ENCODE measurements at regions not wholly inside any gene's neighbourhood (a gene's known extent, or its start where the extent isn't known, plus 50 kb on each side); places are given as distances from the start of the nearest gene placed in this dataset.
"Not testable (repeated sequence)": the region's sequence is repeated elsewhere in the genome, so short reads cannot be mapped to it uniquely, and the experiment has no call there.

DNA sequence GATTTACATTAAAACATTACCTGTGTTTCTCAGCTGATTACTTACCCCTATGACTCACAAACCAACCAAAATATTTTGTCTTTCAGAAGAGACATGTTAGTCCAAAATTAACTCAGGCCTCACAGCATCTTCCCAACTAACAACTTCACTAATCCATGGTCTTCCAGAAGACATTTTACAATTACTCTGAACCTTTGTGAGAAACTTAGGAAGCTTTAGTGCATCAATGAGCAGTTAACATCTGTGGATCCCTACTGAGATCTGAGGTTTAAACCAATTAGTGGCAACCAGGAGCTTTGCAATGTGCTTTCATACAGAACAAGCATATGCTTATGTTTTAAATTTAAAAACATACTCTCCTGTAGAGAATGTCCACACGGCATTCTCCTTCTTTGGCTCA, 269.7 kb downstream of the UBE3D start:
- H3K27me3 ChIP-seq (ENCODE audit: control insufficient read depth, insufficient read depth, low read length) = no peaks in the 10 kb centered on the region
- no peaks in the 10 kb centered on the region for H3K36me3 Mint-ChIP-seq
- H3K9me3 ChIP-seq (ENCODE audit: control insufficient read depth in 2 of 2, low read length in 2 of 2) = no peaks in the 10 kb centered on the region
- ATAC-seq (ENCODE audit: low read depth in 2 of 2) = no peak
- DNase-seq = no peak
- no peaks in the 10 kb centered on the region for H3K4me1 Mint-ChIP-seq
- no peak overlapping the region for H3K4me3 ChIP-seq (ENCODE audit: low read depth, low read length)
- H3K27ac ChIP-seq (ENCODE audit: insufficient read depth, low read length, poor library complexity, severe bottlenecking) = no peak overlapping the region
- H3K36me3 ChIP-seq (ENCODE audit: control insufficient read depth, insufficient read depth, low read length) = no peaks in the 10 kb centered on the region
- H3K4me1 ChIP-seq (ENCODE audit: control insufficient read depth, insufficient read depth, low read length, poor library complexity, severe bottlenecking) = no peaks in the 10 kb centered on the region
- H3K4me3 Mint-ChIP-seq = no peak overlapping the region
- peaks cover 0 to 4% (median 2%) of the 10 kb centered on the region in 7 donors for H3K9me3 Mint-ChIP-seq
- no peak overlapping the region for H3K27ac Mint-ChIP-seq
- H3K27me3 Mint-ChIP-seq = no peaks in the 10 kb centered on the region

DNA sequence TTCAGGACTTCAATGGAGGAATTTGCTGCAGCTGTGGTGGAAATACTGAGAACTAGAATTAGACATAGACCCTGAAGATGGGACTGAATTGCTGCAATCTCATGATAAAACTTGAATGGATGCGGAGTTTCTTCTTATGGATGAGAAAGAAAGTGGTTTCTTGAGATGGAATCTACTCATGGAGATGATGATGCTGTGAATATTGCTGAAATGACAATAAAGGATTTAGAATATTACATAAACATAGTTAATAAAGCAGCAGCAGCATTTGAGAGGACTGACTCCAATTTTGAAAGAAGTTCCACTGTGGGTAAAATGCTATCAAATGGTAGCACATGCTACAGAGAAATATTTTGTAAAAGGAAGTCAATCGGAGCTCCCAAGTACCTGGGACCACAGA, 264.6 kb downstream of the UBE3D start:
- no peak for ATAC-seq (ENCODE audit: low read depth in 2 of 2)
- Mint-ChIP-seq H3K36me3 (no peaks in the 10 kb centered on the region), H3K4me3 (no peak overlapping the region), H3K27ac (no peak overlapping the region), H3K4me1 (no peaks in the 10 kb centered on the region), H3K9me3 (peaks cover 0 to 22% (median 3%) of the 10 kb centered on the region in 7 donors), H3K27me3 (no peaks in the 10 kb centered on the region)
- no peaks in the 10 kb centered on the region for H3K4me1 ChIP-seq (ENCODE audit: control insufficient read depth, insufficient read depth, low read length, poor library complexity, severe bottlenecking)
- no peaks in the 10 kb centered on the region for H3K36me3 ChIP-seq (ENCODE audit: control insufficient read depth, insufficient read depth, low read length)
- H3K27ac ChIP-seq (ENCODE audit: insufficient read depth, low read length, poor library complexity, severe bottlenecking) = no peak overlapping the region
- no peak overlapping the region for H3K4me3 ChIP-seq (ENCODE audit: low read depth, low read length)
- no peak for DNase-seq
- no peaks in the 10 kb centered on the region for H3K9me3 ChIP-seq (ENCODE audit: control insufficient read depth in 2 of 2, low read length in 2 of 2)
- no peaks in the 10 kb centered on the region for H3K27me3 ChIP-seq (ENCODE audit: control insufficient read depth, insufficient read depth, low read length)

DNA sequence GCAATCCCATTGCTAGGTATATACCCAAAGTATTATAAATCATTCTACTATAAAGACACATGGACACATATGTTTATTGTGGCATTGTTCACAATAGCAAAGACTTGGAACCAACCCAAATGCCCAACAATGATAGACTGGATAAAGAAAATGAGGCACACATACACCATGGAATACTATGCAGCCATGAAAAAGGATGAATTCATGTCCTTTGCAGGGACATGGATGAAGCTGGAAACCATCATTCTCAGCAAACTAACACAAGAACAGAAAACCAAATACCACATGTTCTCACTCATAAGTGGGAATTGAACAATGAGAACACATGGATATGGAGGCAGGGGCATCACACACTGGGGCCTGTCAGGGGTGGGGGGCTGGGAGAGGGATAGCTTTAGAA, 249.4 kb downstream of the UBE3D start:
- not testable (repeated sequence) for H3K4me1 Mint-ChIP-seq; H3K4me1 ChIP-seq (ENCODE audit: control insufficient read depth, insufficient read depth, low read length, poor library complexity, severe bottlenecking); H3K4me3 Mint-ChIP-seq; H3K27ac Mint-ChIP-seq; H3K9me3 Mint-ChIP-seq; H3K27me3 Mint-ChIP-seq; H3K36me3 Mint-ChIP-seq; H3K27me3 ChIP-seq (ENCODE audit: control insufficient read depth, insufficient read depth, low read length); H3K4me3 ChIP-seq (ENCODE audit: low read depth, low read length); ATAC-seq (ENCODE audit: low read depth in 2 of 2); H3K9me3 ChIP-seq (ENCODE audit: control insufficient read depth in 2 of 2, low read length in 2 of 2); H3K27ac ChIP-seq (ENCODE audit: insufficient read depth, low read length, poor library complexity, severe bottlenecking); DNase-seq; H3K36me3 ChIP-seq (ENCODE audit: control insufficient read depth, insufficient read depth, low read length)

DNA sequence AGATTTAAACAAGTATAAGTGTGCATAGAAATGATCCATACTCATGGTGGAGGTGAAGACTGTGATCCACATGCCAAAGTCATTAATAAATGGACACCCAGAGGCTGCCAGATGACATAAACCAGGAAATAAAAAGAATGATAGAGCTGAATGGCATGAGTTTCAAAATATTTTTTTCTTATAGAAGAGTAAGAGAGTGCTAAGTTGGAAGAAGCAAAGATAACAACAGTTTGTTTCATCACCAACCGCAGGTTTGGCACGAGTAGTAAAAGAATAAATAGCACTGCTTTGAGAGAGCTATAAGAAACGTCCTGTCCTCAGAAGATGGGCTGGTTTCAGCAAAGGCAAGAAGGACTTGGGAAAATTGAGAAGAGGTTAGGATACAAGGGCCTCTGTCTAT, 246.9 kb downstream of the UBE3D start:
- peaks cover 9% of the 10 kb centered on the region for H3K27me3 Mint-ChIP-seq
- H3K9me3 ChIP-seq (ENCODE audit: control insufficient read depth in 2 of 2, low read length in 2 of 2) = no peaks in the 10 kb centered on the region
- no peak for DNase-seq

DNA sequence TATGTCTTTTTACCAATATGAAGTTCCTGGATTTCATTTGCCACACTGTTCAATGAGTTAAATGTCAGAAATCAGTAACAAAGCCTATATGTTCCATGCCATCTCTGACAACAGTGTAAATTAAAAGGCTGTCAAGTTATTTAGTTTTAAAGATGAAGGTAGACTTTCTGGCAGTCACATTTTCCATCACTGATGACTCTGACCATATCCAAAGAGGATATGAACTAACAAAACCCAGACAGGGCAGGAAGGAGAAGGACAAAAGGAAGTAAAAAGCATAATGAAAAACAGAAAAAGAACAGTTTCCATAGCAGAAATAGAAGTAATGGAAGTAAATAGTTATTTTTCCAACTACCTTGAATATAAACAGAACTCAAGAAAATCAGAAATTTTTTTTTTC, 242.3 kb downstream of the UBE3D start:
- H3K36me3 ChIP-seq (ENCODE audit: control insufficient read depth, insufficient read depth, low read length) = no peaks in the 10 kb centered on the region
- no peaks in the 10 kb centered on the region for H3K9me3 Mint-ChIP-seq
- H3K27me3 ChIP-seq (ENCODE audit: control insufficient read depth, insufficient read depth, low read length) = no peaks in the 10 kb centered on the region
- DNase-seq = no peak
- H3K27me3 Mint-ChIP-seq = peaks cover 4% of the 10 kb centered on the region
- H3K36me3 Mint-ChIP-seq = no peaks in the 10 kb centered on the region
- no peaks in the 10 kb centered on the region for H3K4me1 Mint-ChIP-seq
- H3K27ac ChIP-seq (ENCODE audit: insufficient read depth, low read length, poor library complexity, severe bottlenecking) = no peak overlapping the region
- H3K27ac Mint-ChIP-seq = no peak overlapping the region
- H3K4me3 ChIP-seq (ENCODE audit: low read depth, low read length) = no peak overlapping the region
- ATAC-seq (ENCODE audit: low read depth in 2 of 2) = no peak
- H3K9me3 ChIP-seq (ENCODE audit: control insufficient read depth in 2 of 2, low read length in 2 of 2) = no peaks in the 10 kb centered on the region
- H3K4me1 ChIP-seq (ENCODE audit: control insufficient read depth, insufficient read depth, low read length, poor library complexity, severe bottlenecking) = no peaks in the 10 kb centered on the region
- H3K4me3 Mint-ChIP-seq = no peak overlapping the region

More for the DNA sequence above, 246.9 kb downstream of the UBE3D start:
- H3K4me3 Mint-ChIP-seq = no peak overlapping the region
- no peaks in the 10 kb centered on the region for H3K27me3 ChIP-seq (ENCODE audit: control insufficient read depth, insufficient read depth, low read length)
- H3K27ac Mint-ChIP-seq = no peak overlapping the region
- H3K4me1 Mint-ChIP-seq = no peaks in the 10 kb centered on the region
- peaks cover 0 to 7% (median 0%) of the 10 kb centered on the region in 7 donors for H3K9me3 Mint-ChIP-seq
- ATAC-seq (ENCODE audit: low read depth in 2 of 2) = no peak
- H3K36me3 Mint-ChIP-seq = no peaks in the 10 kb centered on the region
- no peak overlapping the region for H3K27ac ChIP-seq (ENCODE audit: insufficient read depth, low read length, poor library complexity, severe bottlenecking)
- H3K4me3 ChIP-seq (ENCODE audit: low read depth, low read length) = no peak overlapping the region
- no peaks in the 10 kb centered on the region for H3K36me3 ChIP-seq (ENCODE audit: control insufficient read depth, insufficient read depth, low read length)
- H3K4me1 ChIP-seq (ENCODE audit: control insufficient read depth, insufficient read depth, low read length, poor library complexity, severe bottlenecking) = no peaks in the 10 kb centered on the region

DNA sequence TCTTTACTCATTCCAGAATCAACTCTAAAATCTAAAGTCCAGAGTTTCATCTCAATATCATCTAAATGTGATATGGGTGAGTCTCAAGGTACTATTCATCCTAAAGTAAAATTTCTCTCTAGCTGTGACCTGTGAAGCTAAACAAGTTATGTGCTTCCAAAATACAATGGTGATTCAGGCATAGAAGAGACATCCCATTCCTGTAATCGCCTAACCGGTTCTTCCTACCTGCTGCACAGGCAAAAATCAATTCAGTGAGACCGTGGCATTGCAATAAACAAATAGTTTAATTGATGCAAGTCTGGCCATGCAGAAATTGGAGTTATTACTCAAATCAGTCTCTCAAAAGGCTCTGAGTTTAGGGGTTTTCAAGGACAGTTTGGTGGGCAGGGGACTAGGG, 232.8 kb downstream of the UBE3D start:
- ATAC-seq (ENCODE audit: low read depth in 2 of 2) = no peak
- H3K4me3 Mint-ChIP-seq = no peak overlapping the region
- H3K4me1 Mint-ChIP-seq = no peaks in the 10 kb centered on the region
- Histone ChIP-seq H3K4me1 (ENCODE audit: control insufficient read depth, insufficient read depth, low read length, poor library complexity, severe bottlenecking) (no peaks in the 10 kb centered on the region), H3K36me3 (ENCODE audit: control insufficient read depth, insufficient read depth, low read length) (no peaks in the 10 kb centered on the region), H3K9me3 (ENCODE audit: control insufficient read depth in 2 of 2, low read length in 2 of 2) (no peaks in the 10 kb centered on the region), H3K27me3 (ENCODE audit: control insufficient read depth, insufficient read depth, low read length) (no peaks in the 10 kb centered on the region), H3K4me3 (ENCODE audit: low read depth, low read length) (no peak overlapping the region), H3K27ac (ENCODE audit: insufficient read depth, low read length, poor library complexity, severe bottlenecking) (no peak overlapping the region)
- peaks cover 0 to 6% (median 0%) of the 10 kb centered on the region in 7 donors for H3K9me3 Mint-ChIP-seq
- H3K27ac Mint-ChIP-seq = no peak overlapping the region
- no peak for DNase-seq
- H3K36me3 Mint-ChIP-seq = no peaks in the 10 kb centered on the region
- no peaks in the 10 kb centered on the region for H3K27me3 Mint-ChIP-seq

DNA sequence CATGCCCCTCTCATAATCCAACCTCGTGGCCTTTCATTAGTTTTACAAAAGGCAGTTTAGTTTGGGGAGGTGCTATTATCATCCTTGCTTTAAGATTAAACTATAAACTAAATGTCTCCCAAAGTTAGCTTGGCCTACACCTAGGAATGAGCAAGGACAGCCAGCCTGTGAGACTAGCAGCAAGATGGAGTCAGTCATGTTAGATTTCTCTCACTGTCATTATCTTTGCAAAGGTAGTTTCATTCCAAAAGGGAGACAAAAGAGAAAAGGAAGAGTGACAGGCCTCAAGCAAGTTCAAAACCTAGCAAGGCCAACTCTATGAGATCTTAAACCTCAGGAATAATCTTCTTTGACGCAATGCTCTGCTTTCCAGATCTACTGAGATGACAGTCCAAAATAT, 232.2 kb downstream of the UBE3D start:
- Mint-ChIP-seq H3K27ac (no peak overlapping the region), H3K9me3 (peaks cover 0 to 6% (median 0%) of the 10 kb centered on the region in 7 donors), H3K4me1 (no peaks in the 10 kb centered on the region), H3K36me3 (no peaks in the 10 kb centered on the region), H3K27me3 (no peaks in the 10 kb centered on the region), H3K4me3 (no peak overlapping the region)
- Histone ChIP-seq H3K27me3 (ENCODE audit: control insufficient read depth, insufficient read depth, low read length) (no peaks in the 10 kb centered on the region), H3K27ac (ENCODE audit: insufficient read depth, low read length, poor library complexity, severe bottlenecking) (no peak overlapping the region), H3K4me1 (ENCODE audit: control insufficient read depth, insufficient read depth, low read length, poor library complexity, severe bottlenecking) (no peaks in the 10 kb centered on the region), H3K36me3 (ENCODE audit: control insufficient read depth, insufficient read depth, low read length) (no peaks in the 10 kb centered on the region), H3K9me3 (ENCODE audit: control insufficient read depth in 2 of 2, low read length in 2 of 2) (no peaks in the 10 kb centered on the region), H3K4me3 (ENCODE audit: low read depth, low read length) (no peak overlapping the region)
- ATAC-seq (ENCODE audit: low read depth in 2 of 2) = no peak
- DNase-seq = no peak

DNA sequence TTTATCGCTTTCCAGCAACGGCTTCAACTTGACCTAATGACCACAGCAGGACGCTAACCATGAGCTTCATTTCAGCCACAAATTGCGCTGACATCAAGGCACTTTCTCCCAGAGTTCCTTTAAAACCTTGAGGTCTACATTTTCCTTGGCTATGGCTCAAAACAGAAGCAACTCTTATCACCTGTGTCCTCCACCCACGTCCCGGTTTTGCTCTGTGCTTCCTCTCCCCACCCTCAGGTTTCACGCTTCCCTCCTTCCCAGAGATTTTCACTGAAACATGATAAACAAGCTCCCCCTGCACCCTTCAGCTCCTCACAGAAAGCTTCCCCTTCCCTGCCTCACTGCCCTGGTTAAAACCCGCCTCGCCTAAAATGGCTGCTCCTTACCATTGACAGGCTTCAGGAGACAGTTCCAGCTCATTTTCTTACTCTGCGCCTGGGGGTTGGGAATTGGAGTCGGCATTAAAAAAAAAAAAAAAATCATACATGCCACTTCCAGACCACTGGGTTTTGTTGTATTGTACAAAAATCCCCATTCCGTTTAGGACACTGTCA, 229.5 kb downstream of the UBE3D start:
- no peaks in the 10 kb centered on the region for H3K9me3 ChIP-seq (ENCODE audit: control insufficient read depth in 2 of 2, low read length in 2 of 2)
- DNase-seq (no peak), ATAC-seq (ENCODE audit: low read depth in 2 of 2) (no peak)
- Mint-ChIP-seq H3K27me3 (no peaks in the 10 kb centered on the region), H3K27ac (no peak overlapping the region), H3K4me1 (no peaks in the 10 kb centered on the region), H3K9me3 (peaks cover 0 to 6% (median 0%) of the 10 kb centered on the region in 7 donors), H3K36me3 (no peaks in the 10 kb centered on the region), H3K4me3 (no peak overlapping the region)
- no peak overlapping the region for H3K4me3 ChIP-seq (ENCODE audit: low read depth, low read length)
- H3K27ac ChIP-seq (ENCODE audit: insufficient read depth, low read length, poor library complexity, severe bottlenecking) = no peak overlapping the region
- H3K36me3 ChIP-seq (ENCODE audit: control insufficient read depth, insufficient read depth, low read length) = no peaks in the 10 kb centered on the region
- H3K27me3 ChIP-seq (ENCODE audit: control insufficient read depth, insufficient read depth, low read length) = no peaks in the 10 kb centered on the region
- H3K4me1 ChIP-seq (ENCODE audit: control insufficient read depth, insufficient read depth, low read length, poor library complexity, severe bottlenecking) = no peaks in the 10 kb centered on the region
